Chondrocyte (in vitro differentiated cells): ENCODE measurements at regions not wholly inside any gene's neighbourhood (a gene's known extent, or its start where the extent isn't known, plus 50 kb on each side); places are given as distances from the start of the nearest gene placed in this dataset.

Experiments
- DNase-seq: peaks from one replicate; pipeline ENCODE4 v3.0.0; 2021; ENCODE audit warnings: mixed read lengths, low spot score
- H3K27ac Mint-ChIP-seq: one replicate; pipeline ENCODE4 v1.8.0; 2021; ENCODE audit warnings: mild to moderate bottlenecking, moderate library complexity, mixed read lengths; ENCODE audit not compliant: unreplicated experiment
- H3K27me3 Mint-ChIP-seq: 2 replicates; pipeline ENCODE4 v1.8.0; 2021; ENCODE audit warnings: low read depth, mixed read lengths
- H3K36me3 Mint-ChIP-seq: 2 replicates; pipeline ENCODE4 v1.8.0; 2021; ENCODE audit warnings: low read depth, mixed read lengths
- H3K4me1 Mint-ChIP-seq: 2 replicates; pipeline ENCODE4 v1.8.0; 2021; ENCODE audit warnings: low read depth, mild to moderate bottlenecking, mixed read lengths
- H3K4me3 Mint-ChIP-seq: one replicate; pipeline ENCODE4 v1.8.0; 2021; ENCODE audit warnings: mild to moderate bottlenecking, moderate library complexity, mixed read lengths; ENCODE audit not compliant: unreplicated experiment
- H3K9me3 Mint-ChIP-seq: 2 replicates; pipeline ENCODE4 v1.8.0; 2021; ENCODE audit warnings: low read depth, mixed read lengths
- CTCF ChIP-seq: fragments of 200-600 bp; sonication (generic); IDR thresholded peaks from 2 replicates; pipeline ENCODE4 v1.5.0; 2021; ENCODE audit warnings: antibody characterized with exemption, mild to moderate bottlenecking, moderate library complexity

GRCh38 chr13:74929436-74929835 is 552.5 kb downstream of the TBC1D4 start:
- Mint-ChIP-seq H3K4me3 (no peak overlapping the region), H3K36me3 (peaks cover 3% of the 10 kb centered on the region), H3K27me3 (no peaks in the 10 kb centered on the region), H3K27ac (no peak overlapping the region), H3K9me3 (peaks cover 28% of the 10 kb centered on the region), H3K4me1 (peaks cover 14% of the 10 kb centered on the region)
- DNase-seq, result no peak
- no peak for TF ChIP-seq CTCF

- TF ChIP-seq CTCF, result no peak
- Mint-ChIP-seq H3K27me3 (no peaks in the 10 kb centered on the region), H3K36me3 (peaks cover 1% of the 10 kb centered on the region), H3K9me3 (peaks cover 35% of the 10 kb centered on the region), H3K4me3 (no peak overlapping the region), H3K4me1 (peaks cover 14% of the 10 kb centered on the region), H3K27ac (no peak overlapping the region)
- DNase-seq, result no peak
These were observed 554.1 kb downstream of the TBC1D4 start for GRCh38 chr13:74927823-74928222.

GRCh38 chr13:74922963-74923362 is 559.0 kb downstream of the TBC1D4 start:
- Mint-ChIP-seq H3K27me3 (no peaks in the 10 kb centered on the region), H3K27ac (no peak overlapping the region), H3K9me3 (peaks cover 31% of the 10 kb centered on the region), H3K36me3 (peaks cover 1% of the 10 kb centered on the region), H3K4me3 (no peak overlapping the region), H3K4me1 (peaks cover 7% of the 10 kb centered on the region)
- no peak for DNase-seq
- no peak for TF ChIP-seq CTCF

- DNase-seq, result no peak
- Mint-ChIP-seq H3K4me1 (peaks cover 7% of the 10 kb centered on the region), H3K27me3 (no peaks in the 10 kb centered on the region), H3K36me3 (peaks cover 1% of the 10 kb centered on the region), H3K9me3 (peaks cover 23% of the 10 kb centered on the region), H3K4me3 (no peak overlapping the region), H3K27ac (no peak overlapping the region)
- TF ChIP-seq CTCF, result no peak
These were observed 560.6 kb downstream of the TBC1D4 start for GRCh38 chr13:74921326-74921725.

GRCh38 chr13:74920920-74921319 is 561.0 kb downstream of the TBC1D4 start:
- Mint-ChIP-seq H3K27ac (no peak overlapping the region), H3K4me3 (no peak overlapping the region), H3K36me3 (peaks cover 1% of the 10 kb centered on the region), H3K27me3 (no peaks in the 10 kb centered on the region), H3K9me3 (peaks cover 21% of the 10 kb centered on the region), H3K4me1 (peaks cover 7% of the 10 kb centered on the region)
- TF ChIP-seq CTCF, result no peak
- no peak for DNase-seq
